HG02571 (cell line): ENCODE measurements at regions not wholly inside any gene's neighbourhood (a gene's known extent, or its start where the extent isn't known, plus 50 kb on each side); places are given as distances from the start of the nearest gene placed in this dataset.
"Not testable (repeated sequence)": the region's sequence is repeated elsewhere in the genome, so short reads cannot be mapped to it uniquely, and the experiment has no call there.

Source experiments
- ATAC-seq: cut with Tn5 transposase; IDR thresholded peaks from one replicate; pipeline ENCODE4 v1.9.1; 2021; ENCODE audit warnings: mild to moderate bottlenecking, moderate library complexity; ENCODE audit not compliant: unreplicated experiment

DNA sequence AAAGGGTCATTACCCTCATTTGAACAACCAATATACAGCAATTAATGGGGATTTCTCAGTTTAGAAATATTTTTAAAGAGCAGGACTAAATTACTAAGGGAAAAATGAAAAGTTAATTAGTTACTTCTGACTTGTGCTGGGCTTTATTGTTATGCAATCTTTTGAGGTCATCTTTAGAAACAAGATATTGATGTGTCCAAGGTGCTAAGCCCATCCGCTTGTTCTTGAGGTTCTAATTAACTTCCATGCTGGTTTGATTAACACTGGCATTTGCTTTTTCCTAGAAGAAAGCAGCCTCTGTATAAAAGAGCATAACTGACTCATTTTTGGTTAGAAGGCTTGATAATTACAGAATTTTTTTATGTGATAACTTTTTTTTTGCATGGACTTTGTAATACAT is 256.5 kb upstream of the AGTR1 start:
- ATAC-seq: no peak

- no peak for ATAC-seq
Measured at GRCh38 chr3:148450819-148451218, 246.9 kb upstream of the AGTR1 start.

- ATAC-seq: no peak
Measured at GRCh38 chr3:148451969-148452368, 245.7 kb upstream of the AGTR1 start.

- no peak for ATAC-seq
Measured at GRCh38 chr3:148453781-148454191, 243.9 kb upstream of the AGTR1 start.

GRCh38 chr3:148455098-148455497 is 242.6 kb upstream of the AGTR1 start:
- ATAC-seq: no peak

GRCh38 chr3:148457886-148458285 is 239.8 kb upstream of the AGTR1 start:
- no peak for ATAC-seq

GRCh38 chr3:148459931-148460513 is 237.7 kb upstream of the AGTR1 start:
- no peak for ATAC-seq

- no peak for ATAC-seq
Measured at GRCh38 chr3:148460686-148461085, 237.0 kb upstream of the AGTR1 start.

DNA sequence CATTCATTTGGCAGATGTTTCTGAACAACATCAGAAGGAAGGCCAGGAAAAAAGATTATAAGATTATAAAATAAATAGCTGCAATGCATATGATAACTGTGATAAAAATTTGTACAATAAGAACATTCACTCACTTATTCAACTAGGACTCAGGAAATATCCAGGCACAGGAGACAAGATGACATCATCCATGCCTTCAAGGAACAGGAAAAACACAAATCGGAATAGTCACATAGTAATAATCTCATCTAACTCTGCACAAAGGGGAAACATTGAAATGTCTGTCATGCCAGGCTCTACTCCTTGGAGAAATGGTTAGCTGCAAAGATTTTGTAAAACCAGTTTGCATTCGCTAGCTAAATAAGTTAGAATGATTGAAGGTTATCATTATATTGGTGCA is 233.5 kb upstream of the AGTR1 start:
- no peak for ATAC-seq

DNA sequence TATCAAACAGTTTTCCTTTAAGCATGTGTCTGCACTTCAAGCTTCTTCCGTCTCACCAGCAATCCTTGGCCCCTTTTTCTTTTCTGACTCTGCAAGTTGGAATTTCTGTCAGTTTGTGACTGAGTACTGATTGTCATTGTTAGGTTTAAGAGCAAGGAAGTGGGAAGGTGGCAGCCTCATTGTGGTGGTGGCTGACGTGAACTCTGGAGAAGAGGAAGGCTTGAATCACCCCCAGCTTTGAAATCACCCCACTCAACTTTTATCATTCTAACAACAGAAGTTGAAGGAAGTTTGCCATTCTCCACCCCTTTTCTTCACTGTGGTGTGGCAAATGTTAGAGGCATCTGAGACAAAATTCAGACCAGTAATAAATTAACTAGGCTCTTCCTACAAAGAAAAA is 231.6 kb upstream of the AGTR1 start:
- ATAC-seq: no peak

GRCh38 chr3:148466980-148467740 is 230.5 kb upstream of the AGTR1 start:
- no peak for ATAC-seq

GRCh38 chr3:148477375-148477774 is 220.3 kb upstream of the AGTR1 start:
- no peak for ATAC-seq

DNA sequence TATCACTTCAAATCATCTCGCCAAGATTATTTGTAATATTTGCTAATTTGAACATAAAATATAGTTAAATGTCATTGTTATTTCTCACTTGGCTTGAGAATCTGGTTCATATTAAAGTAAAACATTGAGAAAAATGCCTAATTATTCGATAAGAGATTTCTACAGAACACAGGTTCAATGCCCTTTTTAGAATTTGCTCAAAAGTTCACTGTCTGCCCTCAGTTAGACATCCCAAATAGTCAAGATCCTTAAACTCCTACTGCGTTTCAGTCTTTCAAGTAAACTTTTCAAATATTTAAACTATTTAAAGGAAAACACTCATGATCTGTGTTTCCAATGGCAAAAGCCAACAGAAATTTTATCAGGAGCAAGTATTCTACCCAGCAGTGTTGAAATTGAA is 204.1 kb upstream of the AGTR1 start:
- no peak for ATAC-seq

DNA sequence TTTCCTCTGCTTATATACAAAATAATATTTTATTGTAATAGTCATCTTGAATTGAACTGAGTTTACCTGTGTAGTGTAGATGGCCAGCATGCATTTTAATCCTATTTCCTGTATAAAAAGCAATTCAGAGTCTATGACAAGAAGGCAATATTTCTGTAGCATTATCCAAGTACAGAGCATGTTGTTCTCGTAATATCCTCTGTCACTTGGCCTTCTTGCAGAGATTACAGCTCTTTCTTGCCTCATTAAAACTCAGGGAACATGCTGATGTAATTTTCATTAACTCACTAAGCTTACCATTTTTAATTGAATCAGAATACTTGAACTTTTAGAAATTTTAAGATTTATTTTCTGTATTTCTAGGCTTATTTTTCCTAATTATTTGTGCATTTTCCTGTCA is 203.3 kb upstream of the AGTR1 start:
- no peak for ATAC-seq

GRCh38 chr3:148500881-148501280 is 196.8 kb upstream of the AGTR1 start:
- ATAC-seq: no peak

- ATAC-seq: no peak
Measured at GRCh38 chr3:148510116-148510515, 187.6 kb upstream of the AGTR1 start.

GRCh38 chr3:148510561-148510960 is 187.1 kb upstream of the AGTR1 start:
- no peak for ATAC-seq

GRCh38 chr3:148512648-148513047 is 185.1 kb upstream of the AGTR1 start:
- ATAC-seq: no peak

- no peak for ATAC-seq
Measured at GRCh38 chr3:148513096-148513543, 184.6 kb upstream of the AGTR1 start.

- ATAC-seq: no peak
Measured at GRCh38 chr3:148518520-148518919, 179.2 kb upstream of the AGTR1 start.

DNA sequence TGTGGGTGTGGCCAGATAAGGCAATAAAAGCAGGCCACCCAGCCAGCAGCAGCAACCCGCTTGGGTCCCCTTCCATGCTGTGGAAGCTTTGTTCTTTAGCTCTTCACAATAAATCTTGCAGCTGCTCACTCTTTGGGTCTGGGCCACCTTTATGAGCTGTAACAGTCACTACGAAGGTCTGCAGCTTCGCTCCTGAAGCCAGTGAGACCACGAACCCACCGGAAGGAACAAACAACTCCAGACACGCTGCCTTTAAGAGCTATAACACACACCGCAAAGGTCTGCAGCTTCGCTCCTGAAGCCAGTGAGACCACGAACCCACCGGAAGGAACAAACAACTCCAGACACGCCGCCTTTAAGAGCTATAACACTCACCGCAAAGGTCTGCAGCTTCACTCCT is 172.1 kb upstream of the AGTR1 start:
- not testable (repeated sequence) for ATAC-seq

DNA sequence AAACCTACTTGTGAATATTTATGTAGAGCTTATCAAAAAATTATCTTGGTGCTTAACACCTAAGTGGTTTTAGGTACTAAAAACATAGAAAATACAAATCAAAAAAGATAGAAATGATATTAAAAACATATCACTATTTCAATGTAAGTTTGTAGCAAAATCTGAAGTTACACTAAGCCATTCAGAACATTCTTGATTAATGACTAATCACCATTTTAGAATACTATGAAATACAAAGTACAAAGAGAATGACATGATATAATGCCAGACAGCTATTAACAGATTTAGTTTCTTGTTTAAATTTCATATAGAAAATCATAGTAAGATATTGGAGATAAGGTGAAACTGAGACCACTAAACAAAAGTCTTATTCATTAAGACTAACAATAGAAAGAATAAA is 169.7 kb upstream of the AGTR1 start:
- ATAC-seq: no peak

- ATAC-seq: no peak
Measured at GRCh38 chr3:148531836-148532235, 165.9 kb upstream of the AGTR1 start.
